A673 (cell line): ENCODE measurements at regions not wholly inside any gene's neighbourhood (a gene's known extent, or its start where the extent isn't known, plus 50 kb on each side); places are given as distances from the start of the nearest gene placed in this dataset.
"Not testable (repeated sequence)": the region's sequence is repeated elsewhere in the genome, so short reads cannot be mapped to it uniquely, and the experiment has no call there.

Experiments
- BruUV-seq: library from RNA; stranded (reverse); fragments of 400-500 nt; replicated peaks from 2 replicates; lab custom pipeline; 2021; lab: Mats Ljungman, UMichigan
- CTCF ChIA-PET: fragments of 300-600 bp; sonication (Branson Sonifier 250); formaldehyde crosslinking; loops from one replicate; lab custom pipeline; 2022; ENCODE audit warnings: antibody characterized with exemption; lab: Charles Lee
- POLR2A ChIA-PET: fragments of 300-600 bp; sonication (Branson Sonifier 250); formaldehyde crosslinking; loops from one replicate; lab custom pipeline; 2022; ENCODE audit warnings: antibody characterized with exemption; ENCODE audit not compliant: low non-redundant PET; lab: Charles Lee
- DNase-seq: peaks from one replicate; pipeline ENCODE4 v3.0.0-alpha.2; 2015; ENCODE audit warnings: low spot score
- H3K27ac ChIP-seq: fragments of 200-600 bp; sonication (generic); 2 replicates; pipeline ENCODE4 v1.5.1; 2016; ENCODE audit warnings: mixed run types, low read depth, mild to moderate bottlenecking, mixed read lengths, antibody characterized with exemption, low read length; ENCODE audit not compliant: poor library complexity, severe bottlenecking
- H3K27me3 ChIP-seq: fragments of 200-600 bp; sonication (generic); replicated peaks from 2 replicates; pipeline ENCODE4 v1.6.1; 2017; ENCODE audit warnings: mixed run types, low read depth, mild to moderate bottlenecking, mixed read lengths, antibody characterized with exemption, low read length; ENCODE audit not compliant: insufficient read depth, poor library complexity
- H3K36me3 ChIP-seq: fragments of 200-600 bp; sonication (generic); 2 replicates; pipeline ENCODE4 v1.6.1; 2016; ENCODE audit warnings: mixed run types, mild to moderate bottlenecking, mixed read lengths, antibody characterized with exemption, low read length; ENCODE audit not compliant: insufficient read depth, poor library complexity, severe bottlenecking
- H3K4me1 ChIP-seq: fragments of 200-600 bp; sonication (generic); 2 replicates; pipeline ENCODE4 v1.6.1; 2017; ENCODE audit warnings: mixed run types, mild to moderate bottlenecking, mixed read lengths, antibody characterized with exemption, low read length; ENCODE audit not compliant: insufficient read depth, poor library complexity, severe bottlenecking
- H3K4me3 ChIP-seq: fragments of 200-600 bp; sonication (generic); 2 replicates; pipeline ENCODE4 v1.5.1; 2016; ENCODE audit warnings: low read depth, mixed run types, mild to moderate bottlenecking, mixed read lengths, low read length; ENCODE audit not compliant: poor library complexity, severe bottlenecking
- H3K9me3 ChIP-seq: fragments of 200-600 bp; sonication (generic); 2 replicates; pipeline ENCODE4 v1.6.1; 2016; ENCODE audit warnings: mixed run types, low read depth, mild to moderate bottlenecking, mixed read lengths, antibody characterized with exemption, low read length; ENCODE audit not compliant: poor library complexity, severe bottlenecking
- EZH2 ChIP-seq: fragments of 200-600 bp; sonication (generic); IDR thresholded peaks from 2 replicates; pipeline ENCODE4 v1.6.1; 2017; ENCODE audit warnings: borderline replicate concordance, low read depth, mild to moderate bottlenecking, mixed read lengths, antibody characterized with exemption, low read length; ENCODE audit not compliant: poor library complexity, severe bottlenecking
- intact Hi-C: fragments of 100-400 bp; cut with micrococcal nuclease; formaldehyde crosslinking; loops from one replicate; pipeline ENCODE4 v1.10.0; 2022; ENCODE audit not compliant: unreplicated experiment
- TF ChIP-seq, protein P1 (sequence below): fragments of 300-800, 200-600 bp; sonication (generic); conservative IDR thresholded peaks from 2 replicates; pipeline ENCODE4 v1.5.1; 2017; ENCODE audit warnings: low read depth, mild to moderate bottlenecking, antibody characterized with exemption, low read length, moderate library complexity, mixed read lengths

GRCh38 chr10:4154191-4154715, 369.2 kb upstream of the KLF6 start:
- ChIA-PET POLR2A (no interaction called here), CTCF (no interaction called here)
- intact Hi-C loops: no loop called here
- no peak for TF ChIP-seq EZH2
- TF ChIP-seq, protein P1, sequence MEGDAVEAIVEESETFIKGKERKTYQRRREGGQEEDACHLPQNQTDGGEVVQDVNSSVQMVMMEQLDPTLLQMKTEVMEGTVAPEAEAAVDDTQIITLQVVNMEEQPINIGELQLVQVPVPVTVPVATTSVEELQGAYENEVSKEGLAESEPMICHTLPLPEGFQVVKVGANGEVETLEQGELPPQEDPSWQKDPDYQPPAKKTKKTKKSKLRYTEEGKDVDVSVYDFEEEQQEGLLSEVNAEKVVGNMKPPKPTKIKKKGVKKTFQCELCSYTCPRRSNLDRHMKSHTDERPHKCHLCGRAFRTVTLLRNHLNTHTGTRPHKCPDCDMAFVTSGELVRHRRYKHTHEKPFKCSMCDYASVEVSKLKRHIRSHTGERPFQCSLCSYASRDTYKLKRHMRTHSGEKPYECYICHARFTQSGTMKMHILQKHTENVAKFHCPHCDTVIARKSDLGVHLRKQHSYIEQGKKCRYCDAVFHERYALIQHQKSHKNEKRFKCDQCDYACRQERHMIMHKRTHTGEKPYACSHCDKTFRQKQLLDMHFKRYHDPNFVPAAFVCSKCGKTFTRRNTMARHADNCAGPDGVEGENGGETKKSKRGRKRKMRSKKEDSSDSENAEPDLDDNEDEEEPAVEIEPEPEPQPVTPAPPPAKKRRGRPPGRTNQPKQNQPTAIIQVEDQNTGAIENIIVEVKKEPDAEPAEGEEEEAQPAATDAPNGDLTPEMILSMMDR: no peak
- H3K9me3 ChIP-seq: no peaks in the 10 kb centered on the region
- H3K36me3 ChIP-seq: no peaks in the 10 kb centered on the region
- H3K27me3 ChIP-seq: no peaks in the 10 kb centered on the region
- BruUV-seq: no TSS peak
- DNase-seq: no peak
- no peaks in the 10 kb centered on the region for H3K4me1 ChIP-seq
- H3K4me3 ChIP-seq: no peak overlapping the region
- H3K27ac ChIP-seq: no peak overlapping the region

- CTCF ChIA-PET: no interaction called here
- peak; percentile 39 for DNase-seq
Observed at GRCh38 chr10:4151466-4151865, 366.5 kb upstream of the KLF6 start.

GRCh38 chr10:4150676-4151075, 365.7 kb upstream of the KLF6 start:
- H3K4me3 ChIP-seq: no peak overlapping the region
- no peak for DNase-seq
- H3K27me3 ChIP-seq: no peaks in the 10 kb centered on the region
- H3K4me1 ChIP-seq: no peaks in the 10 kb centered on the region
- no TSS peak for BruUV-seq
- TF ChIP-seq, protein P1: no peak
- TF ChIP-seq EZH2: no peak
- H3K36me3 ChIP-seq: no peaks in the 10 kb centered on the region
- ChIA-PET CTCF (no interaction called here), POLR2A (no interaction called here)
- intact Hi-C loops: no loop called here
- no peaks in the 10 kb centered on the region for H3K9me3 ChIP-seq
- H3K27ac ChIP-seq: no peak overlapping the region

More at GRCh38 chr10:4151466-4151865, 366.5 kb upstream of the KLF6 start:
- POLR2A ChIA-PET: no interaction called here
- no peak for TF ChIP-seq EZH2
- TF ChIP-seq, protein P1: peak; percentile 56
- intact Hi-C loops: no loop called here
- Histone ChIP-seq H3K27me3 (no peaks in the 10 kb centered on the region), H3K36me3 (no peaks in the 10 kb centered on the region), H3K4me1 (no peaks in the 10 kb centered on the region), H3K4me3 (no peak overlapping the region), H3K27ac (no peak overlapping the region), H3K9me3 (no peaks in the 10 kb centered on the region)
- no TSS peak for BruUV-seq

- POLR2A ChIA-PET, H3K4me1 ChIP-seq, BruUV-seq, H3K4me3 ChIP-seq, intact Hi-C loops, H3K9me3 ChIP-seq, DNase-seq, H3K27ac ChIP-seq, H3K27me3 ChIP-seq, H3K36me3 ChIP-seq, CTCF ChIA-PET: not testable (repeated sequence)
Observed at GRCh38 chr10:4149460-4149859, 364.5 kb upstream of the KLF6 start.
